Natural killer cell (primary cell): ENCODE measurements at regions not wholly inside any gene's neighbourhood (a gene's known extent, or its start where the extent isn't known, plus 50 kb on each side); places are given as distances from the start of the nearest gene placed in this dataset.
A peak's percentile ranks its signal among the peaks of the same experiment; 100 is the strongest.

Source experiments
- ATAC-seq, 3 donors: fragments of 150-1000 bp in 2 of 3; fragments of 200-7000 bp in 1 of 3; cut with Tn5 transposase; 1 replicate in 1 of 3; 2 replicates in 2 of 3; pipeline ENCODE4 v1.10.0; 2021; ENCODE audit warnings: mild to moderate bottlenecking in 2 of 3, moderate library complexity in 2 of 3
- DNase-seq, 2 donors: peaks; one replicate each; pipeline versions ENCODE4 v3.0.0 to v3.0.0-alpha.2; 2013 to 2021; ENCODE audit warnings: mixed read lengths in 1 of 2
- H3K27ac ChIP-seq: one replicate; pipeline ENCODE4 v1.5.1; 2013; ENCODE audit warnings: mild to moderate bottlenecking, low read length
- H3K27me3 ChIP-seq: one replicate; pipeline ENCODE4 v1.6.1; 2013; ENCODE audit warnings: low read length; ENCODE audit not compliant: control insufficient read depth, insufficient read depth
- H3K36me3 ChIP-seq: one replicate; pipeline ENCODE4 v1.6.1; 2013; ENCODE audit warnings: low read length; ENCODE audit not compliant: control insufficient read depth, insufficient read depth
- H3K4me1 ChIP-seq: one replicate; pipeline ENCODE4 v1.6.1; 2013; ENCODE audit warnings: low read length; ENCODE audit not compliant: control insufficient read depth, insufficient read depth
- H3K4me3 ChIP-seq: one replicate; pipeline ENCODE4 v1.5.1; 2013; ENCODE audit warnings: low read length
- H3K9me3 ChIP-seq: one replicate; pipeline ENCODE4 v1.6.1; 2013; ENCODE audit warnings: low read length; ENCODE audit not compliant: control insufficient read depth, insufficient read depth
- H3K27ac Mint-ChIP-seq, 2 donors: one replicate each; pipeline ENCODE4 v1.8.0; 2022; ENCODE audit warnings: mild to moderate bottlenecking in 2 of 2, mixed read lengths in 2 of 2, moderate library complexity in 1 of 2
- H3K27me3 Mint-ChIP-seq, 2 donors: one replicate each; pipeline ENCODE4 v1.8.0; 2022; ENCODE audit warnings: low read depth in 2 of 2, mixed read lengths in 2 of 2
- H3K36me3 Mint-ChIP-seq: one replicate; pipeline ENCODE4 v1.8.0; 2022; ENCODE audit warnings: mixed read lengths
- H3K4me1 Mint-ChIP-seq, 2 donors: one replicate each; pipeline ENCODE4 v1.8.0; 2022; ENCODE audit warnings: mixed read lengths in 2 of 2
- H3K4me3 Mint-ChIP-seq: one replicate; pipeline ENCODE4 v1.8.0; 2022; ENCODE audit warnings: mild to moderate bottlenecking, moderate library complexity, mixed read lengths
- H3K9me3 Mint-ChIP-seq, 2 donors: one replicate each; pipeline ENCODE4 v1.8.0; 2022; ENCODE audit warnings: mixed read lengths in 2 of 2
- WGBS: methylation state at CpG from one replicate; pipeline ENCODE4 v1.1.7; 2013; ENCODE audit warnings: missing lambda C conversion rate; ENCODE audit not compliant: insufficient coverage; 5-methylcytosine and 5-hydroxymethylcytosine counted together
- intact Hi-C: fragments of 100-400 bp; cut with micrococcal nuclease; formaldehyde crosslinking; loops from one replicate; pipeline ENCODE4 v1.14.2; 2022
- TF ChIP-seq, protein P1 (sequence below): fragments of 200-600 bp; IDR thresholded peaks from one replicate; pipeline ENCODE4 v1.8.0; 2022; ENCODE audit warnings: antibody characterized with exemption

DNA sequence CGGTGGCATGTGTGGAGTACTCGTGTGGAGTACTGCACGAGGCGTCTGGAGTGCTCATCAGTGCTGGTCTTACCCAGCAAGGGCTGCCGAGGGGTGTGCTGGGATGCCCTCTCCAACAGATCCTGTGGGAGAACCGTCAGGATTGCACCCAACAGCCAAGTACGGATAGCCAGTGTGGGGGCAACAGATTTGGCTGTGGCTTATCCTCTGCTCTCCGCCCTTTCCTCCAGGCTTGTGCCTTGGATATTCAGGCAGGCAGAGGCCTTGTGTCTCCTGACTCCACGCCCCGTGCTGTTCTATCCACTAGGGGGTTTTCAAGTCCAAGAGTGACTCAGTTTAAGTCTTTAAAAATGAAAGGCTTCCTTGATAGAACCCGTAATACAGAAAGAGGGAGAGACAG, 321.0 kb upstream of the HS6ST1 start:
- no peaks in the 10 kb centered on the region for H3K4me1 Mint-ChIP-seq
- no peaks in the 10 kb centered on the region for H3K9me3 ChIP-seq
- no peaks in the 10 kb centered on the region for H3K4me1 ChIP-seq
- 86% methylated on average over 10 of the region's 11 CpGs for WGBS
- ATAC-seq = no peak
- H3K4me3 ChIP-seq = no peak overlapping the region
- peak in 1 of 2 donors; percentile 5 for DNase-seq
- H3K27me3 ChIP-seq = no peaks in the 10 kb centered on the region
- H3K9me3 Mint-ChIP-seq = no peaks in the 10 kb centered on the region
- no peaks in the 10 kb centered on the region for H3K36me3 Mint-ChIP-seq
- no peaks in the 10 kb centered on the region for H3K36me3 ChIP-seq
- intact Hi-C loops = no loop called here
- TF ChIP-seq, protein P1, sequence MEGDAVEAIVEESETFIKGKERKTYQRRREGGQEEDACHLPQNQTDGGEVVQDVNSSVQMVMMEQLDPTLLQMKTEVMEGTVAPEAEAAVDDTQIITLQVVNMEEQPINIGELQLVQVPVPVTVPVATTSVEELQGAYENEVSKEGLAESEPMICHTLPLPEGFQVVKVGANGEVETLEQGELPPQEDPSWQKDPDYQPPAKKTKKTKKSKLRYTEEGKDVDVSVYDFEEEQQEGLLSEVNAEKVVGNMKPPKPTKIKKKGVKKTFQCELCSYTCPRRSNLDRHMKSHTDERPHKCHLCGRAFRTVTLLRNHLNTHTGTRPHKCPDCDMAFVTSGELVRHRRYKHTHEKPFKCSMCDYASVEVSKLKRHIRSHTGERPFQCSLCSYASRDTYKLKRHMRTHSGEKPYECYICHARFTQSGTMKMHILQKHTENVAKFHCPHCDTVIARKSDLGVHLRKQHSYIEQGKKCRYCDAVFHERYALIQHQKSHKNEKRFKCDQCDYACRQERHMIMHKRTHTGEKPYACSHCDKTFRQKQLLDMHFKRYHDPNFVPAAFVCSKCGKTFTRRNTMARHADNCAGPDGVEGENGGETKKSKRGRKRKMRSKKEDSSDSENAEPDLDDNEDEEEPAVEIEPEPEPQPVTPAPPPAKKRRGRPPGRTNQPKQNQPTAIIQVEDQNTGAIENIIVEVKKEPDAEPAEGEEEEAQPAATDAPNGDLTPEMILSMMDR = no peak
- H3K27me3 Mint-ChIP-seq = no peaks in the 10 kb centered on the region
- H3K27ac ChIP-seq = no peak overlapping the region
- no peak overlapping the region for H3K4me3 Mint-ChIP-seq
- no peak overlapping the region for H3K27ac Mint-ChIP-seq

DNA sequence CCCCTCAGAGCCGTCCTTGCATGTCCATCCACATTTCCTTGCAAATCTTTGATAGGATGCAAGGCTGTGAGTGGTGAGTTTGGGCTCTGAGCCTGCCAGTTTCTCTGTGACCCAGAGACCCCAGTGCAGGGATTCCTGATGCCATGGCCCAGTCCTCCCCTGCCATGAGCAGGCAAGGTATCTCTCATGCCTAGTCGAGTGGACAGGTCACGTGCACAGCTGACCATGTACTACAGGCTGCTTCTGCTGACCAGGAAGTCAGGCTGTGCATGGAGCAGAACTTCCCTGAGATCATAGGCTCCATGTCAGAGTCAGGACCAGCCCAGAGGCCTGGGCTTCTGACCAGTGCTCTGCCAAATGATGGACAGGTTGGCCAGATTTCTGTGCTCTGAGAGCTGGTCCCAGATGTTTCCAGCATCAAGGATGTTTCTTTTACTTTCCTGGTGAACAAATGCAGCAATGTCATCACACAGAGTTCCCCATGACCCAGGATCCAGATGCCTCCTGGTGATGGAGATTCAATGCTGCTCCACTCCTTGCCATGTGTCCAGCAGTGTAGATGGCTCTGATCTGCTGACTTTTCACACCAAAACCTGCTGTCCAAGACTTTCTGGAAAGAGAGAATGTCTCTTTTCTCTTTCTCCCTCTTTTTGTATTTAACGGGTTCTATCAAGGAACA, 321.6 kb upstream of the HS6ST1 start:
- ATAC-seq (no peak), DNase-seq (peak in 1 of 2 donors; percentile 7)
- Mint-ChIP-seq H3K4me1 (no peaks in the 10 kb centered on the region), H3K27ac (no peak overlapping the region), H3K36me3 (no peaks in the 10 kb centered on the region), H3K27me3 (no peaks in the 10 kb centered on the region), H3K9me3 (no peaks in the 10 kb centered on the region), H3K4me3 (no peak overlapping the region)
- TF ChIP-seq, protein P1 = no peak
- Histone ChIP-seq H3K27ac (no peak overlapping the region), H3K9me3 (no peaks in the 10 kb centered on the region), H3K36me3 (no peaks in the 10 kb centered on the region), H3K27me3 (no peaks in the 10 kb centered on the region), H3K4me3 (no peak overlapping the region), H3K4me1 (no peaks in the 10 kb centered on the region)
- intact Hi-C loops = no loop called here
- 83% methylated on average over 4 of the region's 4 CpGs for WGBS

DNA sequence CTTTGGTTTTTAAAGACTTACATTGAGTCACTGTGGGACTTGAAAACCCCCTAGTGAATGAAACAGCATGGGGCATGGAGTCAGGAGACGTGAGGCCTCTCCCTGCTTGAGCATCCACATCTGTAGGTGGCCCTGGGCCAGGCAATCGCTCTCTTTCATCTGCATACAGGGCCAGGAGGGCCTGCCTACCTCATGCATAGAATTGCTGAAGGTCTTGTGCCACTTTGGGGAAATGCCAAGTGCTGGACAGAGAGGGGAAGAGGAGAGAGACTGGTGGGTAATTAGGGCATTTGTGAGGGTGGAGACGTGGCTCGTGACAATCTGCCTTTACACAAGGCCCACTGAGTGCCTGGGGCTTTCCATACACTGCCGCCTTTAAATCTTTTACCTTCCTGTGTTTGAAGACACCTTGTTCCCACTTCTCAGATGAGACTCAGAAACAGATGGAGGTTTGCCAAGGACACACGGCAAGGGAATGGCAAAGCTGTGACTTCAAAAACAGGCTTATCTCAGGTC, 322.2 kb upstream of the HS6ST1 start:
- no peaks in the 10 kb centered on the region for H3K27me3 Mint-ChIP-seq
- DNase-seq (no peak), ATAC-seq (no peak)
- no peak overlapping the region for H3K27ac ChIP-seq
- no peak overlapping the region for H3K4me3 ChIP-seq
- no peak overlapping the region for H3K4me3 Mint-ChIP-seq
- H3K36me3 ChIP-seq = no peaks in the 10 kb centered on the region
- H3K4me1 ChIP-seq = no peaks in the 10 kb centered on the region
- no peaks in the 10 kb centered on the region for H3K4me1 Mint-ChIP-seq
- no peaks in the 10 kb centered on the region for H3K27me3 ChIP-seq
- H3K27ac Mint-ChIP-seq = no peak overlapping the region
- H3K36me3 Mint-ChIP-seq = no peaks in the 10 kb centered on the region
- no peaks in the 10 kb centered on the region for H3K9me3 Mint-ChIP-seq
- TF ChIP-seq, protein P1 = no peak
- intact Hi-C loops = no loop called here
- no peaks in the 10 kb centered on the region for H3K9me3 ChIP-seq
- WGBS = 74% methylated on average over 6 of the region's 6 CpGs
